Right lobe of liver (tissue), 6 donors: ENCODE measurements at regions not wholly inside any gene's neighbourhood (a gene's known extent, or its start where the extent isn't known, plus 50 kb on each side); places are given as distances from the start of the nearest gene placed in this dataset.

Experiments used
- ATAC-seq, 4 donors: fragments of 200-7000 bp; cut with Tn5 transposase; one replicate each; pipeline ENCODE4 v1.9.1; 2020; ENCODE audit warnings: mild to moderate bottlenecking in 4 of 4, moderate library complexity in 4 of 4
- DNase-seq, 3 donors: peaks; one replicate each; pipeline ENCODE4 v3.0.0-alpha.2; 2020
- H3K27ac ChIP-seq, 3 donors: fragments of 200-600 bp; one replicate each; pipeline ENCODE4 v1.8.0; 2022
- H3K27me3 ChIP-seq, 2 donors: fragments of 200-600 bp; one replicate each; pipeline ENCODE4 v1.8.0; 2022
- H3K36me3 ChIP-seq, 4 donors: fragments of 200-600 bp; sonication (generic) in 1 of 4; one replicate each; pipeline versions ENCODE4 v1.5.1 to v1.8.0; 2017 to 2022; ENCODE audit warnings: control low read depth in 1 of 4
- H3K4me1 ChIP-seq, 4 donors: fragments of 200-600 bp; sonication (generic) in 1 of 4; one replicate each; pipeline versions ENCODE4 v1.5.1 to v1.8.0; 2017 to 2022; ENCODE audit warnings: control low read depth in 1 of 4
- H3K4me3 ChIP-seq, 3 donors: fragments of 200-600 bp; one replicate each; pipeline ENCODE4 v1.8.0; 2022
- H3K9me3 ChIP-seq, 4 donors: fragments of 200-600 bp; sonication (generic) in 1 of 4; one replicate each; pipeline versions ENCODE4 v1.5.1 to v1.8.0; 2017 to 2022; ENCODE audit warnings: control low read depth in 1 of 4
- CTCF ChIP-seq, 4 donors: fragments of 200-600 bp in 3 of 4; fragments of 450-650 bp in 1 of 4; IDR thresholded peaks; one replicate each; pipeline versions ENCODE4 v1.5.1 to v1.8.0; 2016 to 2022; ENCODE audit warnings: antibody characterized with exemption in 4 of 4, mild to moderate bottlenecking in 2 of 4
- POLR2A ChIP-seq: fragments of 450-650 bp; IDR thresholded peaks from one replicate; pipeline ENCODE4 v1.6.1; 2017; ENCODE audit warnings: antibody characterized with exemption, mild to moderate bottlenecking
- WGBS: methylation state at CpG from one replicate; pipeline ENCODE4 v1.1.6; 2018; ENCODE audit warnings: low coverage, low lambda C conversion rate; ENCODE audit not compliant: insufficient coverage; ENCODE audit errors: missing lambda C conversion rate; 5-methylcytosine and 5-hydroxymethylcytosine counted together
- intact Hi-C, 2 donors: fragments of 100-400 bp; cut with DNase I; formaldehyde crosslinking; loops; one replicate each; pipeline versions ENCODE4 v1.11.2 to v1.14.1; 2022
- donor health status: DM: no; HTN: yes; CAD: no.
- donor health status: DM: no; HTN: no; CAD: no.
- donor health status: DM: no; HTN: no; CAD: no.
- donor health status: DM: no; HTN: yes; CAD: no.
- donor health status: DM: no; HTN: yes; CAD: no.

DNA sequence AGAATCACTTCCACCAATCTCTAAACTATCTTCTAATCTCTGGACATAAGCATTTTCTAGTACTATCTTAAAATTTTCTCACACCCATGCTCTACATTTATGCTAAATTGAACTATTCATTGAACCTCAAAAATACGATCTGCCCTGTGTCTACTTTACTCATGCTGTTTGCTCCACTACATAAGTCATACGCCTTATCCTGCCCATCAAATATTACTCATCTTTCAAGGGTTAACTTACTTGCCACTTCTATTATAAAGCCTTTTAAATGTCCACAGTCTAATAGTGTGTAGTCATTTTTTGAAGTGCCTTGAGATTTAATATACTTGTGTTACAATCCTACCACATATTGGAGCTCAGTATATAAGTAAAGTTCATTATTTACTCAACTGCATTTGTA is 727.7 kb upstream of the SLIT2 start:
- Histone ChIP-seq H3K4me3 (no peak overlapping the region), H3K4me1 (no peaks in the 10 kb centered on the region), H3K36me3 (no peaks in the 10 kb centered on the region), H3K27ac (no peak overlapping the region), H3K9me3 (no peaks in the 10 kb centered on the region), H3K27me3 (no peaks in the 10 kb centered on the region)
- no peak for DNase-seq
- 57% methylated on average over 2 of the region's 2 CpGs for WGBS
- TF ChIP-seq CTCF (IDR thresholded peaks at IDR 0.05) (no peak), POLR2A (no peak)
- no peak for ATAC-seq
- intact Hi-C loops: no loop called here

- intact Hi-C loops: no loop called here
- Histone ChIP-seq H3K9me3 (no peaks in the 10 kb centered on the region), H3K4me1 (no peaks in the 10 kb centered on the region), H3K4me3 (no peak overlapping the region), H3K27me3 (no peaks in the 10 kb centered on the region), H3K27ac (no peak overlapping the region), H3K36me3 (no peaks in the 10 kb centered on the region)
- DNase-seq (no peak), ATAC-seq (no peak)
- WGBS: 76% methylated on average over 3 of the region's 3 CpGs
- no peak for TF ChIP-seq POLR2A
- no peak for TF ChIP-seq CTCF (IDR thresholded peaks at IDR 0.05)
These were observed 728.7 kb upstream of the SLIT2 start for GRCh38 chr4:19522966-19523365.

- Histone ChIP-seq H3K27me3 (no peaks in the 10 kb centered on the region), H3K36me3 (no peaks in the 10 kb centered on the region), H3K4me1 (no peaks in the 10 kb centered on the region), H3K9me3 (no peaks in the 10 kb centered on the region), H3K27ac (no peak overlapping the region), H3K4me3 (no peak overlapping the region)
- intact Hi-C loops: no loop called here
- TF ChIP-seq POLR2A (no peak), CTCF (IDR thresholded peaks at IDR 0.05) (no peak)
- DNase-seq: no peak
- ATAC-seq: no peak
- WGBS: 71% methylated on average over 7 of the region's 7 CpGs
These were observed 730.7 kb upstream of the SLIT2 start for GRCh38 chr4:19520939-19521520.

GRCh38 chr4:19514276-19515070 is 737.2 kb upstream of the SLIT2 start:
- TF ChIP-seq POLR2A (no peak), CTCF (IDR thresholded peaks at IDR 0.05) (no peak)
- Histone ChIP-seq H3K9me3 (no peaks in the 10 kb centered on the region), H3K27me3 (no peaks in the 10 kb centered on the region), H3K27ac (no peak overlapping the region), H3K36me3 (no peaks in the 10 kb centered on the region), H3K4me1 (no peaks in the 10 kb centered on the region), H3K4me3 (no peak overlapping the region)
- 54% methylated on average over 1 of the region's 1 CpG for WGBS
- ATAC-seq (no peak), DNase-seq (no peak)
- intact Hi-C loops: no loop called here
